Mucosa of rectum (tissue), 2 donors: ENCODE measurements at regions not wholly inside any gene's neighbourhood (a gene's known extent, or its start where the extent isn't known, plus 50 kb on each side); places are given as distances from the start of the nearest gene placed in this dataset.

Experiments
- H3K27ac ChIP-seq, 2 donors: one replicate each; pipeline ENCODE4 v1.7.0; 2013; ENCODE audit warnings: inconsistent platforms in 2 of 2, low read depth in 2 of 2, low read length in 2 of 2
- H3K27me3 ChIP-seq, 2 donors: one replicate each; pipeline ENCODE4 v1.7.0; 2013; ENCODE audit warnings: low read length in 2 of 2; ENCODE audit not compliant: control insufficient read depth in 2 of 2, insufficient read depth in 2 of 2
- H3K36me3 ChIP-seq, 2 donors: one replicate each; pipeline ENCODE4 v1.7.0; 2013; ENCODE audit warnings: low read length in 2 of 2; ENCODE audit not compliant: control insufficient read depth in 2 of 2, insufficient read depth in 2 of 2
- H3K4me1 ChIP-seq, 2 donors: one replicate each; pipeline ENCODE4 v1.7.0; 2013; ENCODE audit warnings: low read length in 2 of 2, mild to moderate bottlenecking in 1 of 2; ENCODE audit not compliant: control insufficient read depth in 2 of 2, insufficient read depth in 2 of 2
- H3K4me3 ChIP-seq, 2 donors: one replicate each; pipeline ENCODE4 v1.7.0; 2013; ENCODE audit warnings: low read length in 2 of 2
- H3K9ac ChIP-seq, 2 donors: one replicate each; pipeline ENCODE4 v1.7.0; 2013; ENCODE audit warnings: low read length in 2 of 2, low read depth in 1 of 2, mild to moderate bottlenecking in 1 of 2
- H3K9me3 ChIP-seq, 2 donors: one replicate each; pipeline ENCODE4 v1.7.0; 2013; ENCODE audit warnings: low read length in 2 of 2; ENCODE audit not compliant: control insufficient read depth in 2 of 2
- donor health status: healthy.
- donor health status: Normal muscosa, but diverticular disease.

DNA sequence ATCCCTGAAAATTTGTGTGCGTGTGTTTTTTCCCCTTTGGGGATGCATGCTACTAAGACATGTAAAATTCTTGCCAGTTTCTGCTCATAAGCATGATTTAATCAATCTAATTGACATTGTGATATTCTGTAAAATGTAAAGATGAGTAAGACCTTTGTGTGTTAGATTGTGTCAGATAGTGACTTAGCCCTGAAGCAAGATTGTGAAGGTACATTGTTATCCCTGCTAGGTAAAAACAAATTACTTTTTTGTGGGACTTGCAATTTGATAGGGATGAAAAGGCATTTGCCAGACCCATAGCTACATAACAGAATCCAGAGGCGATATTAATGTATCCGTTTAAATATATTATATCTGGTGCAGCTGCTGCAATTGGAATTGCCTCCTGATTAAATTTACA is 338.0 kb downstream of the RWDD3 start:
- Histone ChIP-seq H3K27me3 (no peaks in the 10 kb centered on the region), H3K9me3 (no peaks in the 10 kb centered on the region), H3K4me3 (no peak overlapping the region), H3K4me1 (no peaks in the 10 kb centered on the region), H3K27ac (no peak overlapping the region), H3K36me3 (no peaks in the 10 kb centered on the region), H3K9ac (no peak overlapping the region)

DNA sequence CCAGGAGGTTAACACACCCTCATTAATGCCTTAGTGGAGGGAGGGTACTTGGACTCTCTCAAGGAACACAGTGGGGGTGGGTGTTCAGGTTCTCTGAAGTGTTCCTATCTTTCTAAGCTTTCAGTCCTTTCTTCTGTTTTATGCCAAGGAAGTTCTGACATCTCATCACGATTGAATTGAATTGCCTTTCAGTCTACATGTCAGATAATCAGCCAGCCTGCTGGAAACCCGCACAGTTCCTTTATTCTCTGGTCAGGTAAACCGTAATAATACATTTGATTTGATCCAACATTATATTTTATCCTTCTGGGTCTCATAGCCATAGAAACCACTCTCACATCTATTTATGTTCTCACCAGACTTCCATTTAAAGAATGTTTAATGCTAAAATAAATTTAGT is 339.0 kb downstream of the RWDD3 start:
- H3K4me1 ChIP-seq: no peaks in the 10 kb centered on the region
- H3K4me3 ChIP-seq: no peak overlapping the region
- no peaks in the 10 kb centered on the region for H3K9me3 ChIP-seq
- no peaks in the 10 kb centered on the region for H3K27me3 ChIP-seq
- H3K27ac ChIP-seq: no peak overlapping the region
- H3K36me3 ChIP-seq: no peaks in the 10 kb centered on the region
- no peak overlapping the region for H3K9ac ChIP-seq

- Histone ChIP-seq H3K4me1 (no peaks in the 10 kb centered on the region), H3K9ac (no peak overlapping the region), H3K9me3 (no peaks in the 10 kb centered on the region), H3K27ac (no peak overlapping the region), H3K4me3 (no peak overlapping the region), H3K27me3 (no peaks in the 10 kb centered on the region), H3K36me3 (no peaks in the 10 kb centered on the region)
Measured at GRCh38 chr1:95575291-95575690, 341.3 kb downstream of the RWDD3 start.

- Histone ChIP-seq H3K9me3 (no peaks in the 10 kb centered on the region), H3K27ac (no peak overlapping the region), H3K9ac (no peak overlapping the region), H3K4me3 (no peak overlapping the region), H3K27me3 (no peaks in the 10 kb centered on the region), H3K4me1 (no peaks in the 10 kb centered on the region), H3K36me3 (no peaks in the 10 kb centered on the region)
Measured at GRCh38 chr1:95578462-95578861, 344.5 kb downstream of the RWDD3 start.

DNA sequence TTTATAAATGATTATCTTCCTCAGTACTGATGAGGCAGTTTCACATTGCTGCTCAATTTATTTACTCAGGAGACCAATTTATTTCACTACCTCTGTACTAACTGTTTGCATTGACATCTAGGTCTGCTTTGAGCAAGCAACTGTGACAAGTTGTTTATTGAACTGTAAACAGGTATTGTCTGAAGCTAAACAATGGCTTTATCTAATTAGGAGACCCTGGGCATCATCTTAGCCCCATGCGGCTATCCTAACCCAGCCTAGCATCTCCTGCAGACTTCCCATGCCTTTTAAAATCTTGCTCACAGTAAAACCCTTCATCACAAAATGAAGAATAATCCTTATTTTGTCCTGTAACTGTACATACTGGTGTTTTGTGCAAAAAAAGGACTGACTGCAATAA is 348.2 kb downstream of the RWDD3 start:
- Histone ChIP-seq H3K36me3 (no peaks in the 10 kb centered on the region), H3K27ac (no peak overlapping the region), H3K4me3 (no peak overlapping the region), H3K9me3 (no peaks in the 10 kb centered on the region), H3K9ac (no peak overlapping the region), H3K27me3 (no peaks in the 10 kb centered on the region), H3K4me1 (no peaks in the 10 kb centered on the region)

GRCh38 chr1:95582746-95583145 is 348.7 kb downstream of the RWDD3 start:
- H3K36me3 ChIP-seq: no peaks in the 10 kb centered on the region
- H3K27ac ChIP-seq: no peak overlapping the region
- no peaks in the 10 kb centered on the region for H3K9me3 ChIP-seq
- H3K9ac ChIP-seq: no peak overlapping the region
- H3K4me3 ChIP-seq: no peak overlapping the region
- no peaks in the 10 kb centered on the region for H3K4me1 ChIP-seq
- H3K27me3 ChIP-seq: no peaks in the 10 kb centered on the region

- no peak overlapping the region for H3K9ac ChIP-seq
- H3K36me3 ChIP-seq: no peaks in the 10 kb centered on the region
- no peak overlapping the region for H3K27ac ChIP-seq
- H3K4me3 ChIP-seq: no peak overlapping the region
- no peaks in the 10 kb centered on the region for H3K4me1 ChIP-seq
- no peaks in the 10 kb centered on the region for H3K27me3 ChIP-seq
- H3K9me3 ChIP-seq: no peaks in the 10 kb centered on the region
Measured at GRCh38 chr1:95583661-95584210, 349.7 kb downstream of the RWDD3 start.

GRCh38 chr1:95584315-95584714 is 350.3 kb downstream of the RWDD3 start:
- H3K9me3 ChIP-seq: no peaks in the 10 kb centered on the region
- no peak overlapping the region for H3K27ac ChIP-seq
- no peaks in the 10 kb centered on the region for H3K4me1 ChIP-seq
- no peak overlapping the region for H3K9ac ChIP-seq
- no peaks in the 10 kb centered on the region for H3K36me3 ChIP-seq
- no peaks in the 10 kb centered on the region for H3K27me3 ChIP-seq
- no peak overlapping the region for H3K4me3 ChIP-seq

GRCh38 chr1:95604771-95605170 is 370.8 kb downstream of the RWDD3 start:
- Histone ChIP-seq H3K4me1 (no peaks in the 10 kb centered on the region), H3K36me3 (no peaks in the 10 kb centered on the region), H3K27me3 (no peaks in the 10 kb centered on the region), H3K27ac (no peak overlapping the region), H3K9me3 (no peaks in the 10 kb centered on the region), H3K4me3 (no peak overlapping the region), H3K9ac (no peak overlapping the region)

DNA sequence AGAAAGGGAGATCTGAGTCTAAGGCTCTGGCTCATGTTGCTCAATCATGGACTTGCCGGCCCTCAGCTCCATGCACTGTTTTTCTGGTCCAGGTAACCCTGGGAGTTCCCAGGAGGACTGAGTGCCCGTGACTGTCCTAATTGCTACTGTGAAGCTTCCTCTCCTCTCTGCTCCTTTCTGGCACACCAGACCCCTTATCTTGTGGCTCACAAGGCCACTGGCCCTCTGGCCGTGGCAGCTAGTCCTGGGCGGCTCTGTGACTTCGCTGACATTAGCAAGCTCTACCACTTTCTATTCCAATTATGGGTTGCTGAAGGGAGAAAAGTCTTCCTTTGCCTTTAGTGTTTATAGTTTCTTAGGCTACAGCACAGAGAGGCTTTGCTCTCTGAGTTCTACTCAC is 380.2 kb downstream of the RWDD3 start:
- Histone ChIP-seq H3K4me3 (no peak overlapping the region), H3K27me3 (no peaks in the 10 kb centered on the region), H3K36me3 (no peaks in the 10 kb centered on the region), H3K9me3 (no peaks in the 10 kb centered on the region), H3K27ac (no peak overlapping the region), H3K9ac (no peak overlapping the region), H3K4me1 (no peaks in the 10 kb centered on the region)

- H3K27me3 ChIP-seq: no peaks in the 10 kb centered on the region
Measured at GRCh38 chr1:95615421-95615820, 381.4 kb downstream of the RWDD3 start.

More at GRCh38 chr1:95615421-95615820, 381.4 kb downstream of the RWDD3 start:
- Histone ChIP-seq H3K4me1 (no peaks in the 10 kb centered on the region), H3K36me3 (no peaks in the 10 kb centered on the region), H3K27ac (no peak overlapping the region), H3K4me3 (no peak overlapping the region), H3K9ac (no peak overlapping the region), H3K9me3 (no peaks in the 10 kb centered on the region)
